ENCODE measurements at regions not wholly inside any gene's neighbourhood (a gene's known extent, or its start where the extent isn't known, plus 50 kb on each side); places are given as distances from the start of the nearest gene placed in this dataset.
"Not testable (repeated sequence)": the region's sequence is repeated elsewhere in the genome, so short reads cannot be mapped to it uniquely, and the experiment has no call there.

GRCh38 chr12:62050785-62051184 lies 209.4 kb upstream of the USP15 start:
- TF ChIP-seq ZFX (IDR thresholded peaks at IDR 0.05) = no peak
- TF ChIP-seq, protein P1, sequence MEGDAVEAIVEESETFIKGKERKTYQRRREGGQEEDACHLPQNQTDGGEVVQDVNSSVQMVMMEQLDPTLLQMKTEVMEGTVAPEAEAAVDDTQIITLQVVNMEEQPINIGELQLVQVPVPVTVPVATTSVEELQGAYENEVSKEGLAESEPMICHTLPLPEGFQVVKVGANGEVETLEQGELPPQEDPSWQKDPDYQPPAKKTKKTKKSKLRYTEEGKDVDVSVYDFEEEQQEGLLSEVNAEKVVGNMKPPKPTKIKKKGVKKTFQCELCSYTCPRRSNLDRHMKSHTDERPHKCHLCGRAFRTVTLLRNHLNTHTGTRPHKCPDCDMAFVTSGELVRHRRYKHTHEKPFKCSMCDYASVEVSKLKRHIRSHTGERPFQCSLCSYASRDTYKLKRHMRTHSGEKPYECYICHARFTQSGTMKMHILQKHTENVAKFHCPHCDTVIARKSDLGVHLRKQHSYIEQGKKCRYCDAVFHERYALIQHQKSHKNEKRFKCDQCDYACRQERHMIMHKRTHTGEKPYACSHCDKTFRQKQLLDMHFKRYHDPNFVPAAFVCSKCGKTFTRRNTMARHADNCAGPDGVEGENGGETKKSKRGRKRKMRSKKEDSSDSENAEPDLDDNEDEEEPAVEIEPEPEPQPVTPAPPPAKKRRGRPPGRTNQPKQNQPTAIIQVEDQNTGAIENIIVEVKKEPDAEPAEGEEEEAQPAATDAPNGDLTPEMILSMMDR (conservative IDR thresholded peaks at IDR 0.05) = no peak
- H3K27ac ChIP-seq = no peak overlapping the region

- H3K27ac ChIP-seq = no peak overlapping the region
- TF ChIP-seq, protein P1 (conservative IDR thresholded peaks at IDR 0.05) = no peak
- TF ChIP-seq ZFX (IDR thresholded peaks at IDR 0.05) = no peak
Measured at GRCh38 chr12:62069976-62070375, 190.2 kb upstream of the USP15 start.

- not testable (repeated sequence) for H3K27ac ChIP-seq
Measured at GRCh38 chr12:62073236-62073635, 187.0 kb upstream of the USP15 start.

- no peak overlapping the region for H3K27ac ChIP-seq
- no peak for TF ChIP-seq ZFX (IDR thresholded peaks at IDR 0.05)
- TF ChIP-seq, protein P1 (conservative IDR thresholded peaks at IDR 0.05) = no peak
Measured at GRCh38 chr12:62075870-62076269, 184.3 kb upstream of the USP15 start.

GRCh38 chr12:62078020-62078419 lies 182.2 kb upstream of the USP15 start:
- H3K27ac ChIP-seq = no peak overlapping the region
- TF ChIP-seq, protein P1 (conservative IDR thresholded peaks at IDR 0.05) = no peak
- TF ChIP-seq ZFX (IDR thresholded peaks at IDR 0.05) = no peak

DNA sequence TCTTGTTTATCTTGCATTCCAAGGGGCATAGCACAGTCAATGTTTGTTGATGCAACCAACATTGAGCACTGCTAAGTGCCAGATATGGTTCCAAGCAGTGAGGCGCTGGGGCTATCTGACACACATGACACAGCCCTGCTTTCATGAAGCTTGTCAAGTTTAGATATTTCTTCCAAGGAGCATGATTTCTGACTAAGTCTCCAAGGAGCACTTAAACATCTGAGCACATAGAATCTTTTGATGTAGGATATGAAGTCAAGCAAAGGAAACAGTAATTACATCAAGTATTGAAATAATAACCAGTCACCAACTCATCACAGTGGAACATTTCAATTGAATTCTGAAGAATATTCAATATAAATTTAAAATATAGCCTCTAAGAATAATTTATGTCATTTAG lies 177.8 kb upstream of the USP15 start:
- H3K27ac ChIP-seq = no peak overlapping the region
- TF ChIP-seq ZFX (IDR thresholded peaks at IDR 0.05) = no peak
- TF ChIP-seq, protein P1 (conservative IDR thresholded peaks at IDR 0.05) = no peak

GRCh38 chr12:62098132-62098531 lies 162.1 kb upstream of the USP15 start:
- H3K27ac ChIP-seq = no peak overlapping the region
- TF ChIP-seq, protein P1 (conservative IDR thresholded peaks at IDR 0.05) = no peak
- no peak for TF ChIP-seq ZFX (IDR thresholded peaks at IDR 0.05)

DNA sequence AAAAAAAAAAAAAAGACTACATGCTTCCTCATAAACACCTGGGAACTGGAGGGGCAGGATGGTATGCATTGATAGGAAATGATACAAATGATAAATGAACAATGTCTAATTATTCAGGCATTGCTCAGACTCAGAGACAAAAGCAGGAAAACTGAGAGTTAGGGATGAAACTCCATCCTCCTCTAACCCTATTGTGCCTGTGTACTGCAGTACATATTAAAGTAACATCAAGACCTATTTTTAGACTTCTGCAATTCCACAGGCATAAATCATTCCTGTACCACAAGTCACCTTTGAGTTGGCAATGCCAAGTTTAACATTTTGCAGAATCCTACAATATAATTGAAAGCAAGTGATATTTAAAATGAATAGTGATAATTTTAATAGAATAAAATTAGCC lies 156.5 kb upstream of the USP15 start:
- H3K27ac ChIP-seq = no peak overlapping the region

More for the DNA sequence above, 156.5 kb upstream of the USP15 start:
- TF ChIP-seq ZFX (IDR thresholded peaks at IDR 0.05) = no peak
- TF ChIP-seq, protein P1 (conservative IDR thresholded peaks at IDR 0.05) = no peak
